ENCODE measurements at regions not wholly inside any gene's neighbourhood (a gene's known extent, or its start where the extent isn't known, plus 50 kb on each side); places are given as distances from the start of the nearest gene placed in this dataset.

- Histone ChIP-seq H3K9me3 (ENCODE audit: control insufficient read depth, insufficient read depth, low read length) (no peaks in the 10 kb centered on the region), H3K27me3 (ENCODE audit: control insufficient read depth, low read length) (no peaks in the 10 kb centered on the region), H4K20me1 (ENCODE audit: control insufficient read depth, insufficient read depth, low read depth, low read length) (no peaks in the 10 kb centered on the region), H3K27ac (ENCODE audit: low read depth, low read length) (no peak overlapping the region), H3F3A (ENCODE audit: control insufficient read depth, insufficient read depth) (no peaks in the 10 kb centered on the region), H3K4me3 (ENCODE audit: low read length) (no peak overlapping the region), H3K4me1 (ENCODE audit: control insufficient read depth, low read length) (no peaks in the 10 kb centered on the region), H3K4me2 (ENCODE audit: low read length) (no peak overlapping the region), H3K79me2 (ENCODE audit: control insufficient read depth, low read length) (no peaks in the 10 kb centered on the region), H3K9me2 (replicated peaks; ENCODE audit: control insufficient read depth, low read length) (no peaks in the 10 kb centered on the region), H3K36me3 (ENCODE audit: control insufficient read depth, low read length) (no peaks in the 10 kb centered on the region)
- TF ChIP-seq EZH2phosphoT487 (IDR thresholded peaks at IDR 0.05; ENCODE audit: borderline replicate concordance, low read length): no peak
- no peak for TF ChIP-seq CTCF (IDR thresholded peaks at IDR 0.05; ENCODE audit: low read depth, low read length, poor library complexity, severe bottlenecking)
Measured at GRCh38 chr6:145031962-145032361, 703.4 kb downstream of the EPM2A start.

- Histone ChIP-seq H3K4me3 (ENCODE audit: low read length) (no peak overlapping the region), H3K9me2 (replicated peaks; ENCODE audit: control insufficient read depth, low read length) (no peaks in the 10 kb centered on the region), H3K9me3 (ENCODE audit: control insufficient read depth, insufficient read depth, low read length) (no peaks in the 10 kb centered on the region), H3K27me3 (ENCODE audit: control insufficient read depth, low read length) (no peaks in the 10 kb centered on the region), H3K27ac (ENCODE audit: low read depth, low read length) (no peak overlapping the region), H3K36me3 (ENCODE audit: control insufficient read depth, low read length) (no peaks in the 10 kb centered on the region), H3F3A (ENCODE audit: control insufficient read depth, insufficient read depth) (no peaks in the 10 kb centered on the region), H4K20me1 (ENCODE audit: control insufficient read depth, insufficient read depth, low read depth, low read length) (no peaks in the 10 kb centered on the region), H3K4me2 (ENCODE audit: low read length) (no peak overlapping the region), H3K79me2 (ENCODE audit: control insufficient read depth, low read length) (no peaks in the 10 kb centered on the region), H3K4me1 (ENCODE audit: control insufficient read depth, low read length) (no peaks in the 10 kb centered on the region)
- no peak for TF ChIP-seq CTCF (IDR thresholded peaks at IDR 0.05; ENCODE audit: low read depth, low read length, poor library complexity, severe bottlenecking)
- no peak for TF ChIP-seq EZH2phosphoT487 (IDR thresholded peaks at IDR 0.05; ENCODE audit: borderline replicate concordance, low read length)
Measured at GRCh38 chr6:145032562-145033145, 702.7 kb downstream of the EPM2A start.

- no peak overlapping the region for H3K4me2 ChIP-seq (ENCODE audit: low read length)
- H3K4me1 ChIP-seq (ENCODE audit: control insufficient read depth, low read length): no peaks in the 10 kb centered on the region
- H3K79me2 ChIP-seq (ENCODE audit: control insufficient read depth, low read length): no peaks in the 10 kb centered on the region
- H3K9me2 ChIP-seq (replicated peaks; ENCODE audit: control insufficient read depth, low read length): no peaks in the 10 kb centered on the region
- no peaks in the 10 kb centered on the region for H3K36me3 ChIP-seq (ENCODE audit: control insufficient read depth, low read length)
- H3F3A ChIP-seq (ENCODE audit: control insufficient read depth, insufficient read depth): no peaks in the 10 kb centered on the region
- no peaks in the 10 kb centered on the region for H3K9me3 ChIP-seq (ENCODE audit: control insufficient read depth, insufficient read depth, low read length)
- H3K27ac ChIP-seq (ENCODE audit: low read depth, low read length): no peak overlapping the region
- H4K20me1 ChIP-seq (ENCODE audit: control insufficient read depth, insufficient read depth, low read depth, low read length): no peaks in the 10 kb centered on the region
- H3K27me3 ChIP-seq (ENCODE audit: control insufficient read depth, low read length): no peaks in the 10 kb centered on the region
- no peak overlapping the region for H3K4me3 ChIP-seq (ENCODE audit: low read length)
- TF ChIP-seq EZH2phosphoT487 (IDR thresholded peaks at IDR 0.05; ENCODE audit: borderline replicate concordance, low read length) (no peak), CTCF (IDR thresholded peaks at IDR 0.05; ENCODE audit: low read depth, low read length, poor library complexity, severe bottlenecking) (no peak)
Measured at GRCh38 chr6:145034664-145035063, 700.7 kb downstream of the EPM2A start.
